ENCODE measurements at regions not wholly inside any gene's neighbourhood (a gene's known extent, or its start where the extent isn't known, plus 50 kb on each side); places are given as distances from the start of the nearest gene placed in this dataset.

DNA sequence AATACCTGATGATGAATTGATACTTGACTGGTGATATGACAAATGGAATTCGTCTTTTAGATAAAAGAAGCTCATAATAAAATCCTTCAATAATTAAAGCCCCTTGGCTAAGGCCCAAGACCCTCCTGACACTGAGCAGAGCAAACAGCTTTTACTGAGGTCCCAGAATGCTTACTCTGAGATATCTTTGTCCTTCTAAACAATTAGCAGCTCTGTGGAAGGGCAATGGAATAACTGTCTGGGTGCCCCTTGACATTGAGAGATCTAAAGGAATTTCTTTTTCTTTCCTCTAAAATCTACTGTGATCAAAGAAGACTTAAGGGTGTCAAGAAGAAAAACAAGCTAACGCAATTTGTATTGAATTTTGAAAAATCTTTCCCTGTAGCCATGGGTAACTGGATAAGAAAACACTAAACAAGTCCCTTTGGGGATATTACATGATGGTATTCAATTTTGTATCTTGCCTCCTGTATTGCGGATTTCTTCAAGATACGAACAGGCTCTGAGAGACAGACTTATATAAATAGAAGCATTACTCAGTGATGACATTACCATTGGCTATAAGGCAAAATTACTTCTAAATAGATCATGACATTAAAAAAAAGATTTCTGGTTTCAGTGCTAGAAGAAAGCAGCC lies 128.8 kb downstream of the MREG start:
- Histone ChIP-seq H3K27me3 (ENCODE audit: control insufficient read depth in 2 of 2, insufficient read depth in 2 of 2, low read length in 2 of 2) (no peaks in the 10 kb centered on the region), H3K4me2 (ENCODE audit: insufficient read depth, low read length) (no peak overlapping the region), H3K4me3 (no peak overlapping the region), H2AFZ (ENCODE audit: low read depth, low read length) (no peak overlapping the region), H3K9me3 (replicated peaks; ENCODE audit: control insufficient read depth, insufficient read depth, low read depth, low read length) (no peaks in the 10 kb centered on the region), H3K36me3 (ENCODE audit: control insufficient read depth, insufficient read depth, low read length) (no peaks in the 10 kb centered on the region), H3K27ac (ENCODE audit: extremely low read depth, low read depth, low read length) (no peak overlapping the region), H4K20me1 (replicated peaks; ENCODE audit: control insufficient read depth, insufficient read depth, low read length) (no peaks in the 10 kb centered on the region), H3K9ac (ENCODE audit: insufficient read depth in 1 of 2, low read depth in 2 of 2, low read length in 2 of 2) (no peak overlapping the region), H3K79me2 (ENCODE audit: control insufficient read depth, insufficient read depth, low read length) (no peaks in the 10 kb centered on the region), H3K4me1 (replicated peaks in 1 of 2; ENCODE audit: control insufficient read depth in 2 of 2, insufficient read depth in 2 of 2, low read length in 2 of 2) (peaks cover 0 to 3% of the 10 kb centered on the region in 2 experiments; a peak in 2 of 5 replicates), H3K9me1 (ENCODE audit: control insufficient read depth, insufficient read depth, low read length) (no peaks in the 10 kb centered on the region)
- in situ Hi-C loops (cut with MboI) (no loop called here), intact Hi-C loops (cut with micrococcal nuclease) (no loop called here)
- DNase-seq (ENCODE audit: extremely low read depth in 1 of 4, low spot score in 3 of 4) (no peak), ATAC-seq (no peak), FAIRE-seq (no peak)
- WGBS (ENCODE audit: insufficient coverage, low coverage, missing lambda C conversion rate), result 51% methylated on average over 4 of the region's 4 CpGs
- POLR2A ChIA-PET, result no interaction called here
- TF ChIP-seq IRF2 (CRISPR knock-in tag; IDR thresholded peaks at IDR 0.05) (no peak), MBD2 (IDR thresholded peaks at IDR 0.05; ENCODE audit: borderline replicate concordance, low read depth) (no peak), HCFC1 (IDR thresholded peaks at IDR 0.05; ENCODE audit: low read depth, low read length) (no peak), PHTF2 (CRISPR knock-in tag; IDR thresholded peaks at IDR 0.05) (no peak), ZNF77 (CRISPR knock-in tag; IDR thresholded peaks at IDR 0.05) (no peak), RAD51 (IDR thresholded peaks at IDR 0.05; ENCODE audit: borderline replicate concordance, low read depth) (no peak), BRCA1 (IDR thresholded peaks at IDR 0.05) (no peak), BRCA1 (CRISPR knock-in tag; IDR thresholded peaks at IDR 0.05) (no peak), SRSF9 (IDR thresholded peaks at IDR 0.05; ENCODE audit: borderline replicate concordance, low read depth, low read length) (no peak), CHD4 (IDR thresholded peaks at IDR 0.05; ENCODE audit: insufficient read depth, insufficient replicate concordance, low read depth, low read length, poor library complexity, severe bottlenecking) (no peak), DPF2 (IDR thresholded peaks at IDR 0.05) (no peak), ZNF174 (CRISPR knock-in tag; IDR thresholded peaks at IDR 0.05) (no peak)
- TF ChIP-seq, protein P1, sequence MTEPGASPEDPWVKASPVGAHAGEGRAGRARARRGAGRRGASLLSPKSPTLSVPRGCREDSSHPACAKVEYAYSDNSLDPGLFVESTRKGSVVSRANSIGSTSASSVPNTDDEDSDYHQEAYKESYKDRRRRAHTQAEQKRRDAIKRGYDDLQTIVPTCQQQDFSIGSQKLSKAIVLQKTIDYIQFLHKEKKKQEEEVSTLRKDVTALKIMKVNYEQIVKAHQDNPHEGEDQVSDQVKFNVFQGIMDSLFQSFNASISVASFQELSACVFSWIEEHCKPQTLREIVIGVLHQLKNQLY (CRISPR knock-in tag; conservative IDR thresholded peaks at IDR 0.05), result no peak
- no TSS peak for BruUV-seq (replicated peaks)
- CTCF ChIA-PET (ENCODE audit: low intra/inter-chr PET ratio), result no interaction called here
